Adrenal gland (tissue), 9 donors: ENCODE measurements at regions not wholly inside any gene's neighbourhood (a gene's known extent, or its start where the extent isn't known, plus 50 kb on each side); places are given as distances from the start of the nearest gene placed in this dataset.
"Not testable (repeated sequence)": the region's sequence is repeated elsewhere in the genome, so short reads cannot be mapped to it uniquely, and the experiment has no call there.

Source experiments
- DNase-seq, 7 donors: peaks; one replicate each; pipeline ENCODE4 v3.0.0-alpha.2; 2019 to 2020
- H3K27ac ChIP-seq, 5 donors: fragments of 200-600 bp; sonication (generic) in 4 of 5; 1 replicate in 3 of 5; 2 replicates in 2 of 5; pipeline versions ENCODE4 v1.5.1 to v1.8.0; 2016 to 2020; ENCODE audit warnings: mild to moderate bottlenecking in 1 of 5
- H3K27me3 ChIP-seq: fragments of 200-600 bp; 2 replicates; pipeline ENCODE4 v1.8.0; 2021
- H3K36me3 ChIP-seq, 2 donors: fragments of 200-600 bp; replicated peaks in 1 of 2; 1 replicate in 1 of 2; 2 replicates in 1 of 2; pipeline versions ENCODE4 v1.5.1 to v1.8.0; 2018 to 2022
- H3K4me1 ChIP-seq, 2 donors: fragments of 200-600 bp; replicated peaks in 1 of 2; 1 replicate in 1 of 2; 2 replicates in 1 of 2; pipeline versions ENCODE4 v1.5.1 to v1.8.0; 2018 to 2021
- H3K4me3 ChIP-seq, 4 donors: fragments of 200-600 bp; sonication (generic) in 3 of 4; one replicate each; pipeline ENCODE4 v1.5.1; 2016 to 2018
- H3K9me3 ChIP-seq, 3 donors: fragments of 200-600 bp; sonication (generic) in 1 of 3; replicated peaks in 1 of 3; 1 replicate in 2 of 3; 2 replicates in 1 of 3; pipeline versions ENCODE4 v1.5.1 to v1.8.0; 2016 to 2021
- POLR2A ChIP-seq, 2 donors: fragments of 450-650 bp; IDR thresholded peaks; one replicate each; pipeline ENCODE4 v1.6.1; 2017; ENCODE audit warnings: antibody characterized with exemption in 2 of 2, mild to moderate bottlenecking in 2 of 2, moderate library complexity in 1 of 2
- WGBS, 4 donors: extraction: QIAGEN DNeasy Blood & Tissue Kit in 2 of 4; methylation state at CpG; one replicate each; pipeline versions ENCODE4 v1.1.5 to v1.1.7; 2013 to 2017; 5-methylcytosine and 5-hydroxymethylcytosine counted together
- intact Hi-C, 2 donors: fragments of 100-400 bp; cut with DNase I; formaldehyde crosslinking; loops; one replicate each; pipeline versions ENCODE4 v1.14.1 to v1.15.0; 2022 to 2023
- TF ChIP-seq, protein P1 (sequence below), 6 experiments: fragments of 450-650 bp in 4 of 6; fragments of 200-600 bp in 2 of 6; sonication (generic) in 1 of 6; IDR thresholded peaks; 1 replicate in 5 of 6; 2 replicates in 1 of 6; pipeline versions ENCODE4 v1.5.1 to v1.8.0; 2016 to 2021; ENCODE audit warnings: antibody characterized with exemption in 6 of 6, mild to moderate bottlenecking in 2 of 6, moderate library complexity in 1 of 6
- donor health status: healthy with polysubstance abuse.
- donor health status: Bipolar disorder and iron deficiency.
- donor health status: DM: yes; HTN: yes; CAD: no.
- donor health status: DM: no; HTN: no; CAD: no.
- donor health status: DM: no; HTN: no; CAD: no.

GRCh38 chr6:163702736-163703135 is 288.2 kb downstream of the QKI start:
- WGBS, 4 donors, result 90 to 98% (median 91%) methylated on average over 3 of the region's 3 CpGs
- H3K4me1 ChIP-seq, result peaks cover 0 to 14% of the 10 kb centered on the region in 2 donors
- intact Hi-C loops, result no loop called here
- no peaks in the 10 kb centered on the region for H3K27me3 ChIP-seq
- TF ChIP-seq, protein P1, sequence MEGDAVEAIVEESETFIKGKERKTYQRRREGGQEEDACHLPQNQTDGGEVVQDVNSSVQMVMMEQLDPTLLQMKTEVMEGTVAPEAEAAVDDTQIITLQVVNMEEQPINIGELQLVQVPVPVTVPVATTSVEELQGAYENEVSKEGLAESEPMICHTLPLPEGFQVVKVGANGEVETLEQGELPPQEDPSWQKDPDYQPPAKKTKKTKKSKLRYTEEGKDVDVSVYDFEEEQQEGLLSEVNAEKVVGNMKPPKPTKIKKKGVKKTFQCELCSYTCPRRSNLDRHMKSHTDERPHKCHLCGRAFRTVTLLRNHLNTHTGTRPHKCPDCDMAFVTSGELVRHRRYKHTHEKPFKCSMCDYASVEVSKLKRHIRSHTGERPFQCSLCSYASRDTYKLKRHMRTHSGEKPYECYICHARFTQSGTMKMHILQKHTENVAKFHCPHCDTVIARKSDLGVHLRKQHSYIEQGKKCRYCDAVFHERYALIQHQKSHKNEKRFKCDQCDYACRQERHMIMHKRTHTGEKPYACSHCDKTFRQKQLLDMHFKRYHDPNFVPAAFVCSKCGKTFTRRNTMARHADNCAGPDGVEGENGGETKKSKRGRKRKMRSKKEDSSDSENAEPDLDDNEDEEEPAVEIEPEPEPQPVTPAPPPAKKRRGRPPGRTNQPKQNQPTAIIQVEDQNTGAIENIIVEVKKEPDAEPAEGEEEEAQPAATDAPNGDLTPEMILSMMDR (IDR thresholded peaks at IDR 0.05), result no peak
- no peak for TF ChIP-seq POLR2A (IDR thresholded peaks at IDR 0.05)
- H3K36me3 ChIP-seq, result no peaks in the 10 kb centered on the region
- H3K27ac ChIP-seq, result no peak overlapping the region
- DNase-seq, result no peak
- no peak overlapping the region for H3K4me3 ChIP-seq
- H3K9me3 ChIP-seq, result no peaks in the 10 kb centered on the region

DNA sequence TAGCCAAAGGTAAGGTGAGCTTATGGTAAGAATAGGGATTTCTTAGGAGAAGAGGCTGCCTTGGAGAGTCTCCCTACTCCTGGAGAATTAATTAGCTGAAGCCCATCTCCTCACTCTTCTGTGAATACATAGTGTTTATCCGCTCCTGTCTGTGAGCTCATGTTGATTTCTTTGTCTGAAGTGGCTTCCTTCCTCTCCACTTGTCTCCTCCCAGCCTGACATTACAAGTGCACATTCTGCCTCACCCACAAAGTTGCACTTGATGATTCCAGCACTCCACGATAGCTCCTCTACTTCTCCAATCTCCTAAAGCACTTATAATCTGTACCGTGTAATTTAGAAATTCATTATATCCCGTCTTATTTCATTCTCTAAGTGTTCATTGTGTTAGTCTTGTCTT is 287.2 kb downstream of the QKI start:
- no peaks in the 10 kb centered on the region for H3K27me3 ChIP-seq
- no peak overlapping the region for H3K4me3 ChIP-seq
- no peak for DNase-seq
- WGBS, 4 donors, result 67 to 76% (median 72%) methylated on average over 4 of the region's 4 CpGs
- intact Hi-C loops, result no loop called here
- peaks cover 0 to 4% of the 10 kb centered on the region in 2 donors for H3K4me1 ChIP-seq
- H3K36me3 ChIP-seq, result no peaks in the 10 kb centered on the region
- no peak overlapping the region for H3K27ac ChIP-seq
- TF ChIP-seq POLR2A (IDR thresholded peaks at IDR 0.05), result no peak
- TF ChIP-seq, protein P1 (IDR thresholded peaks at IDR 0.05), result no peak
- no peaks in the 10 kb centered on the region for H3K9me3 ChIP-seq

- WGBS, 4 donors, result 62 to 84% (median 74%) methylated on average over 3 of the region's 3 CpGs
- Histone ChIP-seq H3K9me3 (no peaks in the 10 kb centered on the region), H3K4me3 (no peak overlapping the region), H3K27me3 (no peaks in the 10 kb centered on the region), H3K36me3 (no peaks in the 10 kb centered on the region), H3K4me1 (no peaks in the 10 kb centered on the region), H3K27ac (no peak overlapping the region)
- TF ChIP-seq POLR2A (IDR thresholded peaks at IDR 0.05), result no peak
- TF ChIP-seq, protein P1 (IDR thresholded peaks at IDR 0.05), result no peak
- intact Hi-C loops, result no loop called here
- no peak for DNase-seq
Measured at GRCh38 chr6:163698086-163698485, 283.6 kb downstream of the QKI start.

- H3K27ac ChIP-seq, H3K4me3 ChIP-seq, H3K9me3 ChIP-seq, H3K27me3 ChIP-seq, H3K36me3 ChIP-seq, intact Hi-C loops, H3K4me1 ChIP-seq: not testable (repeated sequence)
- DNase-seq, result peak in 3 of 7 donors; percentile 33 to 40 (median 36)
- 55 to 73% (median 64%) methylated on average over 4 of the region's 4 CpGs for whole genome bisulfite sequencing, 4 donors
Measured at GRCh38 chr6:163696311-163696710, 281.8 kb downstream of the QKI start.

DNA sequence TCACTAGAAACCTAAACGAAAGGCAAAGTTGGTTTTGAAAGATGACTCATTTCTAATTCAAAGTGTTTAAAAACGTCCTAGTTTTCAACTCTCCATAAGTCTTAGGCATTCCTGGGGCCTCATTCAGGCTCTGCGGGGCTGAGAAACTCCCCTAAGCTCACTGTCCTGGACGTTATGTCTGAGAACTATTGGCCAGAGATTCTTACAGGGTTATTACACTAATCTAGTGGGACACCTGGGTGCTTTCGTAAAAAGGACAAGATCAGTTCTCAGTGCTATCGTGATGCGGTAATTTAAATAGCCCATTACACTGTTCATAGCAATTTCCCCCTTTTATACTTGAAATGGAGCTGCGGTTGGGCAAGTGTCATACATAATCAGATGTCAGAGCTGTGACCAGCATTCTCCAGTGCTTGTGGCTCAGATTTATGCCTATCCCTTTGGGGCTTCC is 280.9 kb downstream of the QKI start:
- WGBS, 4 donors, result 47 to 61% (median 55%) methylated on average over 8 of the region's 8 CpGs
- no peak for DNase-seq
- no peaks in the 10 kb centered on the region for H3K4me1 ChIP-seq
- intact Hi-C loops, result no loop called here
- H3K4me3 ChIP-seq, result no peak overlapping the region
- no peak for TF ChIP-seq POLR2A (IDR thresholded peaks at IDR 0.05)
- TF ChIP-seq, protein P1 (IDR thresholded peaks at IDR 0.05), result no peak
- H3K27ac ChIP-seq, result no peak overlapping the region
- H3K9me3 ChIP-seq, result no peaks in the 10 kb centered on the region
- H3K36me3 ChIP-seq, result no peaks in the 10 kb centered on the region
- no peaks in the 10 kb centered on the region for H3K27me3 ChIP-seq
